ENCODE measurements at regions not wholly inside any gene's neighbourhood (a gene's known extent, or its start where the extent isn't known, plus 50 kb on each side); places are given as distances from the start of the nearest gene placed in this dataset.

GRCh38 chr20:6704132-6704861 lies 63.2 kb upstream of the BMP2 start (continued):
- TF ChIP-seq NONO (IDR thresholded peaks at IDR 0.05) (no peak), NONO (CRISPR knock-in tag; conservative IDR thresholded peaks at IDR 0.05) (no peak), ZNF737 (CRISPR knock-in tag; IDR thresholded peaks at IDR 0.05; ENCODE audit: borderline replicate concordance) (no peak), HIC2 (CRISPR knock-in tag; IDR thresholded peaks at IDR 0.05; ENCODE audit: low read depth) (no peak), CBX1 (IDR thresholded peaks at IDR 0.05; ENCODE audit: low read depth) (no peak), ZNF205 (CRISPR knock-in tag; IDR thresholded peaks at IDR 0.05) (no peak), SOX6 (IDR thresholded peaks at IDR 0.05) (no peak), SOX6 (CRISPR knock-in tag; IDR thresholded peaks at IDR 0.05) (peak; percentile 78; the same call in 1 of the 2 replicates), NFATC3 (CRISPR knock-in tag; IDR thresholded peaks at IDR 0.05) (no peak), ZNF713 (CRISPR knock-in tag; IDR thresholded peaks at IDR 0.05) (no peak), ZSCAN9 (CRISPR knock-in tag; IDR thresholded peaks at IDR 0.05; ENCODE audit: borderline replicate concordance) (peak; percentile 85), BCLAF1 (IDR thresholded peaks at IDR 0.05) (no peak), ETV5 (CRISPR knock-in tag; IDR thresholded peaks at IDR 0.05; ENCODE audit: borderline replicate concordance) (peak; percentile 11; the same call in 1 of the 2 replicates), RBAK (CRISPR knock-in tag; IDR thresholded peaks at IDR 0.05) (peak; percentile 79; the same call in 1 of the 2 replicates), HES4 (CRISPR knock-in tag; IDR thresholded peaks at IDR 0.05; ENCODE audit: borderline replicate concordance) (no peak), MEF2D (CRISPR knock-in tag; IDR thresholded peaks at IDR 0.05) (peak; percentile 100), E2F5 (CRISPR knock-in tag; conservative IDR thresholded peaks at IDR 0.05) (no peak), SIN3A (IDR thresholded peaks at IDR 0.05; ENCODE audit: borderline replicate concordance, low read depth, low read length) (no peak), ZNF460 (CRISPR knock-in tag; IDR thresholded peaks at IDR 0.05; ENCODE audit: borderline replicate concordance) (no peak), ZNF234 (CRISPR knock-in tag; conservative IDR thresholded peaks at IDR 0.05) (no peak), POLR2AphosphoS5 (IDR thresholded peaks at IDR 0.05; ENCODE audit: low read depth, low read length) (no peak; the same call in 1 of the 2 replicates), TEAD2 (CRISPR knock-in tag; IDR thresholded peaks at IDR 0.05) (no peak), GATAD2A (CRISPR knock-in tag; IDR thresholded peaks at IDR 0.05) (peak; percentile 90)
- TF ChIP-seq, protein P1, sequence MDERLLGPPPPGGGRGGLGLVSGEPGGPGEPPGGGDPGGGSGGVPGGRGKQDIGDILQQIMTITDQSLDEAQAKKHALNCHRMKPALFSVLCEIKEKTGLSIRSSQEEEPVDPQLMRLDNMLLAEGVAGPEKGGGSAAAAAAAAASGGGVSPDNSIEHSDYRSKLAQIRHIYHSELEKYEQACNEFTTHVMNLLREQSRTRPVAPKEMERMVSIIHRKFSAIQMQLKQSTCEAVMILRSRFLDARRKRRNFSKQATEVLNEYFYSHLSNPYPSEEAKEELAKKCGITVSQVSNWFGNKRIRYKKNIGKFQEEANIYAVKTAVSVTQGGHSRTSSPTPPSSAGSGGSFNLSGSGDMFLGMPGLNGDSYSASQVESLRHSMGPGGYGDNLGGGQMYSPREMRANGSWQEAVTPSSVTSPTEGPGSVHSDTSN (CRISPR knock-in tag; IDR thresholded peaks at IDR 0.05): no peak
- TF ChIP-seq, protein P2, sequence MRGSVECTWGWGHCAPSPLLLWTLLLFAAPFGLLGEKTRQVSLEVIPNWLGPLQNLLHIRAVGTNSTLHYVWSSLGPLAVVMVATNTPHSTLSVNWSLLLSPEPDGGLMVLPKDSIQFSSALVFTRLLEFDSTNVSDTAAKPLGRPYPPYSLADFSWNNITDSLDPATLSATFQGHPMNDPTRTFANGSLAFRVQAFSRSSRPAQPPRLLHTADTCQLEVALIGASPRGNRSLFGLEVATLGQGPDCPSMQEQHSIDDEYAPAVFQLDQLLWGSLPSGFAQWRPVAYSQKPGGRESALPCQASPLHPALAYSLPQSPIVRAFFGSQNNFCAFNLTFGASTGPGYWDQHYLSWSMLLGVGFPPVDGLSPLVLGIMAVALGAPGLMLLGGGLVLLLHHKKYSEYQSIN (CRISPR knock-in tag; IDR thresholded peaks at IDR 0.05; ENCODE audit: borderline replicate concordance): no peak
